K562 (cell line): ENCODE measurements at regions not wholly inside any gene's neighbourhood (a gene's known extent, or its start where the extent isn't known, plus 50 kb on each side); places are given as distances from the start of the nearest gene placed in this dataset.

Experiments used
- CBFA2T2 ChIP-seq: fragments of 450-650 bp; conservative IDR thresholded peaks from 2 replicates; pipeline ENCODE4 v1.6.1; 2017; ENCODE audit warnings: mild to moderate bottlenecking
- CGGBP1 ChIP-seq: fragments of 250-450 bp; sonication (Bioruptor Pico); IDR thresholded peaks from 2 replicates; pipeline ENCODE4 v1.9.0; 2021; ENCODE audit warnings: mild to moderate bottlenecking
- E2F8 ChIP-seq: fragments of 450-650 bp; IDR thresholded peaks from 2 replicates; pipeline ENCODE4 v1.7.1; 2018; ENCODE audit warnings: mild to moderate bottlenecking, low read depth; ENCODE audit not compliant: partially characterized antibody
- HMG20A ChIP-seq: fragments of 450-650 bp; formaldehyde crosslinking; conservative IDR thresholded peaks from 2 replicates; pipeline ENCODE4 v1.4.0; 2020; ENCODE audit warnings: mild to moderate bottlenecking, mixed read lengths
- IRF2 ChIP-seq: sonication (generic); formaldehyde crosslinking; IDR thresholded peaks from 2 replicates; pipeline ENCODE4 v1.8.1; 2022; ENCODE audit warnings: mild to moderate bottlenecking, missing genetic modification reagents
- MTA3 ChIP-seq: fragments of 450-650 bp; formaldehyde crosslinking; IDR thresholded peaks from 2 replicates; pipeline ENCODE4 v1.6.1; 2017; ENCODE audit warnings: mild to moderate bottlenecking, borderline replicate concordance
- NFYB ChIP-seq: IDR thresholded peaks from 2 replicates; pipeline ENCODE4 v1.6.1; 2011; ENCODE audit warnings: mild to moderate bottlenecking, moderate library complexity; ENCODE audit not compliant: insufficient read length; ENCODE audit errors: extremely low read depth
- NR4A1 ChIP-seq, 2 experiments: fragments of 250-450 bp in 1 of 2; fragments of 450-650 bp in 1 of 2; sonication (Bioruptor Pico) in 1 of 2; IDR thresholded peaks; 2 replicates each; pipeline versions ENCODE4 v1.4.0 to v1.6.1; 2016 to 2020; ENCODE audit warnings: mild to moderate bottlenecking in 2 of 2, missing compliant biosample characterization in 1 of 2, missing genetic modification characterization in 1 of 2, moderate library complexity in 1 of 2
- PURB ChIP-seq: sonication (generic); formaldehyde crosslinking; IDR thresholded peaks from 2 replicates; pipeline ENCODE4 v1.9.0; 2021; ENCODE audit warnings: low read depth, mild to moderate bottlenecking, missing genetic modification reagents
- RB1 ChIP-seq: fragments of 450-650 bp; IDR thresholded peaks from 2 replicates; pipeline ENCODE4 v1.6.1; 2017; ENCODE audit warnings: low read depth, mild to moderate bottlenecking
- SIRT6 ChIP-seq: IDR thresholded peaks from one replicate; pipeline ENCODE4 v1.6.1; 2012; ENCODE audit warnings: low read depth, mild to moderate bottlenecking, control low read depth, inconsistent platforms, low read length, moderate library complexity
- SIX5 ChIP-seq, 2 experiments: IDR thresholded peaks; 2 replicates each; pipeline ENCODE4 v1.6.1; 2011; ENCODE audit warnings: low read length in 2 of 2, borderline replicate concordance in 1 of 2, low read depth in 1 of 2, mild to moderate bottlenecking in 1 of 2, moderate library complexity in 1 of 2; ENCODE audit not compliant: insufficient read depth in 1 of 2
- SMARCA5 ChIP-seq: fragments of 450-650 bp; IDR thresholded peaks from 2 replicates; pipeline ENCODE4 v1.6.1; 2016
- SNAPC5 ChIP-seq: fragments of 250-450 bp; sonication (Bioruptor Pico); IDR thresholded peaks from 2 replicates; pipeline ENCODE4 v1.8.0; 2021; ENCODE audit warnings: moderate library complexity, mild to moderate bottlenecking, inconsistent platforms
- SRF ChIP-seq, 2 experiments: fragments of 250-450, 450-650 bp in 1 of 2; sonication (Bioruptor Pico) in 1 of 2; sonication (generic) in 1 of 2; formaldehyde crosslinking; IDR thresholded peaks; 2 replicates each; pipeline versions ENCODE4 v1.5.0 to v1.5.1; 2020 to 2022; ENCODE audit warnings: mild to moderate bottlenecking in 1 of 2, missing genetic modification reagents in 1 of 2
- ZNF263 ChIP-seq: sonication (generic); formaldehyde crosslinking; IDR thresholded peaks from 2 replicates; pipeline ENCODE4 v1.8.0; 2022; ENCODE audit warnings: mild to moderate bottlenecking, missing genetic modification reagents, borderline replicate concordance
- ZNF589 ChIP-seq: fragments of 200-800 bp; sonication (Bioruptor generic); IDR thresholded peaks from 2 replicates; pipeline ENCODE4 v1.6.1; 2016; ENCODE audit warnings: low read depth, missing genetic modification characterization, missing compliant biosample characterization
- TF ChIP-seq, protein P1 (sequence below): sonication (generic); formaldehyde crosslinking; IDR thresholded peaks from 2 replicates; pipeline ENCODE4 v1.8.1; 2023; ENCODE audit warnings: mild to moderate bottlenecking, missing genetic modification reagents
- TF ChIP-seq, protein P2 (sequence below), 2 experiments: fragments of 150-350 bp in 1 of 2; IDR thresholded peaks; 2 replicates each; pipeline ENCODE4 v1.6.1; 2012 to 2016; ENCODE audit warnings: low read depth in 2 of 2, low read length in 2 of 2, mild to moderate bottlenecking in 1 of 2, moderate library complexity in 1 of 2

DNA sequence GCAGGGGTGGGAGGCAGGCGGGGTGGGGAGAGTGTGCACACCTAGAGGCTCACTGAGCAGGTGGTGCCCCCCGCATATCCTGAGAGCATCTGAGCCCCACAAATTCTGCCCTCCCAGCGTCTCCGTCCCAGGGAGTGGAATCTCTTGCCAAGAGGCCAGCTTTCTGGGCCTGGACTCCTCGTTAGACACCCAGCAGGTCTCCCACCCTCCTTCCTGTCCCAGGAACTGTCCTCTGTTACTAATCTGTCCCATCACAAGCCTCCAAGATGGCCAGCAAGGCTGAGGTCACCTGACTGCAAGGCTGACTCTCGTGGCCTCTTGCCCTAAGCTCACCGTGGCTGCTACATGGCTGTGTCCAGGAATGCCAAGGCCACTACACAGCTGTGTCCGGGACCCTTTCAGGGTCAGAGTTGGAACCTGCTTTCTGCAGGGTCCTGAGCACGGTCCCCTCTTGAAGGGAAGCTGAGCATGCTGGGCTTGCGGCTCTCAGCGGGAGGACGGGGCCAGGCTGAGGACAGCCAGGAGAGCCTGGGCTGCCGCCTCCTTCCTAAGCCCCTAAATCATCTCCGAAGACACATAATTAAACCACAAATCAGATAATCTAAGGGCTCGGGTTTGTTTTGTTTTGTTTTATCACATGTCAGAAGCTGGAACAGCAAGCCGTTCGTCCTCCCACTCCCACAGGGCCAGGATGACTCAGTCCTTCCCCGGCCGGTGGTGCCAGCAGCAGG, 1327.3 kb downstream of the TBC1D22A start (continued):
- TF ChIP-seq ZNF263 (CRISPR knock-in tag) (peak; percentile 54; the same call in 1 of the 2 replicates), NFYB (no peak), SIX5 (IDR thresholded peaks at IDR 0.05; ENCODE audit: borderline replicate concordance in 1 of 2, insufficient read depth in 1 of 2, low read depth in 1 of 2, low read length in 2 of 2) (no peak), MTA3 (no peak), SIRT6 (no peak), HMG20A (CRISPR knock-in tag) (no peak), RB1 (no peak), SMARCA5 (no peak), CGGBP1 (no peak), CBFA2T2 (0 out of 2 replicates have a peak, but pooled peaks have one; percentile 16), IRF2 (CRISPR knock-in tag) (no peak), ZNF589 (CRISPR knock-in tag) (no peak), PURB (CRISPR knock-in tag) (no peak), SRF (CRISPR knock-in tag; IDR thresholded peaks at IDR 0.05) (no peak), E2F8 (no peak), SNAPC5 (CRISPR knock-in tag) (no peak), NR4A1 (CRISPR knock-in tag; IDR thresholded peaks at IDR 0.05) (no peak), NR4A1 (tag; IDR thresholded peaks at IDR 0.05) (no peak)
- TF ChIP-seq, protein P1, sequence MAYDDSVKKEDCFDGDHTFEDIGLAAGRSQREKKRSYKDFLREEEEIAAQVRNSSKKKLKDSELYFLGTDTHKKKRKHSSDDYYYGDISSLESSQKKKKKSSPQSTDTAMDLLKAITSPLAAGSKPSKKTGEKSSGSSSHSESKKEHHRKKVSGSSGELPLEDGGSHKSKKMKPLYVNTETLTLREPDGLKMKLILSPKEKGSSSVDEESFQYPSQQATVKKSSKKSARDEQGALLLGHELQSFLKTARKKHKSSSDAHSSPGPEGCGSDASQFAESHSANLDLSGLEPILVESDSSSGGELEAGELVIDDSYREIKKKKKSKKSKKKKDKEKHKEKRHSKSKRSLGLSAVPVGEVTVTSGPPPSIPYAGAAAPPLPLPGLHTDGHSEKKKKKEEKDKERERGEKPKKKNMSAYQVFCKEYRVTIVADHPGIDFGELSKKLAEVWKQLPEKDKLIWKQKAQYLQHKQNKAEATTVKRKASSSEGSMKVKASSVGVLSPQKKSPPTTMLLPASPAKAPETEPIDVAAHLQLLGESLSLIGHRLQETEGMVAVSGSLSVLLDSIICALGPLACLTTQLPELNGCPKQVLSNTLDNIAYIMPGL (CRISPR knock-in tag): no peak
- TF ChIP-seq, protein P2, sequence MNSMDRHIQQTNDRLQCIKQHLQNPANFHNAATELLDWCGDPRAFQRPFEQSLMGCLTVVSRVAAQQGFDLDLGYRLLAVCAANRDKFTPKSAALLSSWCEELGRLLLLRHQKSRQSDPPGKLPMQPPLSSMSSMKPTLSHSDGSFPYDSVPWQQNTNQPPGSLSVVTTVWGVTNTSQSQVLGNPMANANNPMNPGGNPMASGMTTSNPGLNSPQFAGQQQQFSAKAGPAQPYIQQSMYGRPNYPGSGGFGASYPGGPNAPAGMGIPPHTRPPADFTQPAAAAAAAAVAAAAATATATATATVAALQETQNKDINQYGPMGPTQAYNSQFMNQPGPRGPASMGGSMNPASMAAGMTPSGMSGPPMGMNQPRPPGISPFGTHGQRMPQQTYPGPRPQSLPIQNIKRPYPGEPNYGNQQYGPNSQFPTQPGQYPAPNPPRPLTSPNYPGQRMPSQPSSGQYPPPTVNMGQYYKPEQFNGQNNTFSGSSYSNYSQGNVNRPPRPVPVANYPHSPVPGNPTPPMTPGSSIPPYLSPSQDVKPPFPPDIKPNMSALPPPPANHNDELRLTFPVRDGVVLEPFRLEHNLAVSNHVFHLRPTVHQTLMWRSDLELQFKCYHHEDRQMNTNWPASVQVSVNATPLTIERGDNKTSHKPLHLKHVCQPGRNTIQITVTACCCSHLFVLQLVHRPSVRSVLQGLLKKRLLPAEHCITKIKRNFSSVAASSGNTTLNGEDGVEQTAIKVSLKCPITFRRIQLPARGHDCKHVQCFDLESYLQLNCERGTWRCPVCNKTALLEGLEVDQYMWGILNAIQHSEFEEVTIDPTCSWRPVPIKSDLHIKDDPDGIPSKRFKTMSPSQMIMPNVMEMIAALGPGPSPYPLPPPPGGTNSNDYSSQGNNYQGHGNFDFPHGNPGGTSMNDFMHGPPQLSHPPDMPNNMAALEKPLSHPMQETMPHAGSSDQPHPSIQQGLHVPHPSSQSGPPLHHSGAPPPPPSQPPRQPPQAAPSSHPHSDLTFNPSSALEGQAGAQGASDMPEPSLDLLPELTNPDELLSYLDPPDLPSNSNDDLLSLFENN (IDR thresholded peaks at IDR 0.05; ENCODE audit: low read depth in 2 of 2, low read length in 2 of 2): no peak
